NCI-H1694 (cell line): ENCODE measurements at regions not wholly inside any gene's neighbourhood (a gene's known extent, or its start where the extent isn't known, plus 50 kb on each side); places are given as distances from the start of the nearest gene placed in this dataset.
"Not testable (repeated sequence)": the region's sequence is repeated elsewhere in the genome, so short reads cannot be mapped to it uniquely, and the experiment has no call there.

ENCODE experiments used
- DNase-seq: peaks from one replicate; lab custom pipeline; 2025; lab: John Stamatoyannopoulos, UW

DNA sequence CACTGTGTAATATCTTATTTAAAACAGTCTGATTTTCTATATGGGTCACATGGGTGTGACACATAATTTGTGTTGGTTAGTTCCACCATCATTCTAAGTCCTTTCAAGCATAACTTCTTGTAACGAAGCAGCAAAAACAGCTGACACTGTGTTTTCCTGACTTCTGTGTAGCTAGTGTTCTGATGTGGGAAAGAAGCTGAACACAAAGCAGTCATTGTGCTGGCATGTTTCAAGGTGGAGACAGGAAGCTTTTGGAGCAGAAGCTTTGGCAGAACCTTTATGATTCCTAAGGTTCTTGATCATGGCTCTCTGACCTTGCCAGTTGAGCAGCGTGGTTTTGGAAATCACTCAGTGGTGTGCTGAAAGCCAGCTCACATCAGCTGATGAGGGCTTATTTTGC is 351.7 kb upstream of the MDGA2 start:
- no peak for DNase-seq

- no peak for DNase-seq
Measured at GRCh38 chr14:48023881-48024280, 348.5 kb upstream of the MDGA2 start.

DNA sequence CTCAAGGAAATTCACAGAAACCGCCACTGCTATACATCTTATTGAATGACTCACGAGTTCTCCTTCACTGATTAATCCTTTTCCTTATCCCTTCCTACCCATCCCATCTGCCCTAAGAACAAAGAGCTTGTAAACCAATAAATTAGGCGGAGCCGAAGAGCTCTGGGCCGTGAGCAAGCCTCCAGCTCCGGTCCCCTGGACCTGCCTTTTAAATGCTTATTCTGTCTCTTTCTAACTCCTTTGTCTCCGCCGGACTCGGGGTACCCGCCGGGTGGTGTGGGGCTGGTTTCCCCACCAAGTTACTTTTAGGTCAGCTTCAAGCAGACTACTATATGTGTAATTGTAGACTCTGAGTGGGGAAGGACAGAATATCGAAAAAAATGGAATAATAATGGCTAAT is 336.1 kb upstream of the MDGA2 start:
- DNase-seq = not testable (repeated sequence)

DNA sequence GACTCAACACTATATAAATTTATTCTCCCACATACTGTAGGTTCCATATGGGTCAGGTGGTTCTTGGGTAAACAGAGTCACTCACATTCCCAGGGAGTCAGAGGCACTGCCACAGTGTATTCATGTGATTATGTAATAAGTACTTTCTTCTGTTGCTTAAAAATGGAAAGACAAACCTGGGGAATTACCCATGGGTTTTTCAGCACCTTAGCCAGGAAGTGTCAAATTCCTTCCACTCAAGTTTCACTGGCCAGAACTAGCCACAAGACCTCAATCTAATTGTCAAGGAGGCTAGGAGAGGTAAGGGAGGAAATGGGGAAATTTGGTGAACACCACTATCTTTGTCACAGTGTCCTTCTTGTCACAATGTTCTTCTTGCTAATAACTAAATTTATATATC is 333.2 kb upstream of the MDGA2 start:
- no peak for DNase-seq

- DNase-seq = no peak
Measured at GRCh38 chr14:48005986-48006385, 330.6 kb upstream of the MDGA2 start.

DNA sequence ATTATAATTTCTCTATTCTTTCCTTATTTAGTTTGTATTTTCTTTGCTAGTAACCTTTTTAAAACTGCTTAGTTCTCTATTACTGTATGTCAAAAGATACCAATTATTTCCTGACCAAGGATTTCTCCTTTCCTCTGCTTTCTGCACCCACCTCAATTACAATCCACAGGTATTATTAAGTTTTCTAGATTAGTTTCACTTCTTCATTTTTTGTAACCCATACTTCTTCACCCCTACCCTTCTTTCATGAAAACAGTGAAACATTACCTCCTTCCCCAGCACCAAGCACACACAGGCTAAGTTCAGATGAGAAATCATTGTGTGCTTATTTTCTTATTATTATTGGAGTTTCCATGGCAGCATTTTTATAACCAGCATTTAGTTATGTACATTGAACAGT is 318.5 kb upstream of the MDGA2 start:
- DNase-seq = no peak

DNA sequence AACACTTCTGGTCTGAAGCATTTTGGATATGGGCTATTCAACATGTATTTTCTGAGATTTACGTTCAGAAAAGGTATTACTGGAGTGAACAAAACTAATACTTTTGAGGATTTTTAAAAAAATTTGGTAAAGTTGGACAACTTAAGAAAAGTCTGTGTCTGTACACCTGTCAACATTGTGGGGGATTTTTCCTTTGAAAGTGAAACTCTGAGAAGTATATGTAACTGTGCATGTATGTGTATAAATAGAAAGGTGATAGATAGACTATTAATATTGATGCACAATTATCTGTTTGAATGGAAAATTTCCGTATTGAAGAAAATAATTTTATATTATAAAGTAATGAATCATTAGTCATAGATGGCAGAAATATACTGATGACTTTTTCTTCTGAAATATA is 312.8 kb upstream of the MDGA2 start:
- no peak for DNase-seq

DNA sequence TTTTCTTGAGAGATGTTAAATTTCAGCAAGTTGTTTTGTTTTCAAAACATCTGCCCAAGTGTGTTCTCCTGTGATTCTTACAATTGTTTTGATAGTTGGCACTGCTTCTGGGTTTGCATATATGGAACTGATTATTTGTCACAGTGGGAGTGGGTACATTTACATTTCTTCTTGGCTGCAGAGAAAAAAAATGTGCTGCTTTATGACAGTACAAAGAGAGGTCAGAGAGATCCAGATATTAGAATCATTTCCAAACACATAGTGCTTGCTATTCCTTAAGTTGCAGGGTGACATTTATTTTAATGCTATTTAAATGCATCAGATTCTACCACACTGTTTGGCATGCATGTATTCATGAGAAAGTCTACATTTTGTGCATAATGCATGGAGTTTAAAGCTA is 303.5 kb upstream of the MDGA2 start:
- no peak for DNase-seq

DNA sequence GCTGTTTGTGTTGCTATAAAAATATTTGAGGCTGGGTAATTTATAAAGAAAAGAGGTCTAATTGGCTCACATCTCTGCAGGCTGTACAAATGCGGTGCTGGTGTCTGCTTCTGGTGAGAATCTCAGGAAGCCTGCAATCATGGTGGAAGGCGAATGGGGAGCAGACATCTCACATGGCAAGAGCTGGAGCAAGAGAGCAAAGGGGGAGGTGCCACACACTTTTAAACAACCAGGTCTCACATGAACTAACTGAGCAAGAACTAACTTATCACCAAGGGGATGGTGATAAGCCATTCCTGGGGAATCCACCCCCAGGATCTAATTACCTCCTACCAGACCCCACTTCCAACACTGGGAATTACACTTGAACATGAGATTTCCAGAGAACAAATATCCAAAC is 300.7 kb upstream of the MDGA2 start:
- DNase-seq = no peak

- DNase-seq = no peak
Measured at GRCh38 chr14:47966076-47966810, 290.8 kb upstream of the MDGA2 start.

GRCh38 chr14:47961634-47962033 is 286.2 kb upstream of the MDGA2 start:
- DNase-seq = no peak

DNA sequence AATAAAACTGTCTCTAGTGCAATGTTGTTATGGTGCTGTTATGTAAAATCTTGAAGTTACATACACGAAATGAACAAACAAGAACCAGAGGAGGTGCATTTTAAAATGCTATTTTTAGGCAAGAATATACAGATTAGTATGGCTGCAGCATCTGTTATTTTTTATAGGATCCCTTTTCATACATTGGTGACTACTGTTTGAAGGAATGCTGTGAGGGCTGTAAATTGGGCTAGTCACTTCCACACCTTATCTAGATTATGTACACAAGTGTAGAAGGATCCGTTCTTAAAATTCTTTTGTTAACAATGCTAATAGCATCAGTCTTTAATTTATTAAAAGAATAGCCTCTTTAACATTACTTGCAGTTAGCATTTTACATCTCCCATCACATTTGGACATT is 284.3 kb upstream of the MDGA2 start:
- DNase-seq = no peak

GRCh38 chr14:47949006-47949405 is 273.6 kb upstream of the MDGA2 start:
- DNase-seq = no peak

GRCh38 chr14:47935332-47935731 is 259.9 kb upstream of the MDGA2 start:
- no peak for DNase-seq

DNA sequence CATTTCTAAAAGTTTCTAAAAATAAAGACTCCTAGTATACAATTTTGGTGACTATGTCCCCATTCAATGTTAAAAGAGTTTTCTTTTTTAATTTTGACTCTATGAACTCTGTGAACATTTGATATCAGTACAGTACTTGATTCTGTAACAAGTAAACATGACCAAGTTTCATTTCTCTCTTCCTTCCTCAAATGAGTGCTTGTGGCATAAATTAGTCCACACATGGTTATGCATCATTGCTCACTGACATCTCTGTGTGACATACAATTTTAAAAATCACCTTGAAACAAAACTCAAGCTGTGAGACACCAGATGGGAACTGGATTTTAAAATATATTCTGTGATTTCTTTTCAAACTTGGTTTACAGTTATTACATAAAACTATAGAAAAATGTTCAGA is 253.9 kb upstream of the MDGA2 start:
- DNase-seq = no peak

DNA sequence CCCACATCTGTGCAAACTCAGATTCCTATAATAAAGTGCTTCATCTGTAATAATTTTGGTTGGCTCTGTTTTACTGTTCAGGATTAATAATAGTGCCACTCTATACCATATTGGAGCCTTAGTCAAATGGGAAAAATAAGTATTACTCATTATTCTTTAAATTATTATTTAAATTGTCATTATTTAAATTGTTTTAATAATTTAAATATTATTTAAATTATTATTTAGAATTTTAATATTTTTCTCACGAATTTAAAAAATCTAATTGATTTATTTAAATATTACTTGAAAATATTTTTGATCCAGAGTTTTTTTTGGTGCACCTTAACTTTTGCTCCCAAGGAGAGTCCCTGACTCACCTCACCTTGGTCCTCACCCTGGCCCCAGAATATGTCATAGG is 245.7 kb upstream of the MDGA2 start:
- DNase-seq = no peak

DNA sequence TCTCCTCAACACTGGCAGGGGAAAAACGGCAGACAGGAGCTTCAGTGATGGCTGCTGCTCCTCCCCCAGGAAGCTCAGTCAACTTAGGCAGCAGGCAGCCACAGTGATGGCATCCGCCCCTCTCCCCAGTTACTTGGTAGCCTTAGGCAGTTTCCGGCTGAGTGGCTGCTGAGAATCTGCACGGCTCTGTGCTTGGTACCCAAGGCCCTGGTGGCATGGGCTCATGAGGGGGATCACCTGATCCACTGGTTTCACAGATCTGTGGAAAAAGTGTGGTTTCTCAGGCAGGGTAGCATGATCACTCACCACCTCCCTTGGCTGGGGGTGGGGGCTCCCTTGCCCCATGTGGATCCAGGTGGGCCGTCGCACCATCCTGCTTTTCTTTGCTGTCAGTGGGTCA is 244.6 kb upstream of the MDGA2 start:
- no peak for DNase-seq

GRCh38 chr14:47919334-47919846 is 244.0 kb upstream of the MDGA2 start:
- no peak for DNase-seq

GRCh38 chr14:47917344-47917954 is 242.0 kb upstream of the MDGA2 start:
- peak; percentile 23 for DNase-seq

- not testable (repeated sequence) for DNase-seq
Measured at GRCh38 chr14:47901141-47901540, 225.7 kb upstream of the MDGA2 start.

GRCh38 chr14:47899685-47900084 is 224.3 kb upstream of the MDGA2 start:
- DNase-seq = no peak

DNA sequence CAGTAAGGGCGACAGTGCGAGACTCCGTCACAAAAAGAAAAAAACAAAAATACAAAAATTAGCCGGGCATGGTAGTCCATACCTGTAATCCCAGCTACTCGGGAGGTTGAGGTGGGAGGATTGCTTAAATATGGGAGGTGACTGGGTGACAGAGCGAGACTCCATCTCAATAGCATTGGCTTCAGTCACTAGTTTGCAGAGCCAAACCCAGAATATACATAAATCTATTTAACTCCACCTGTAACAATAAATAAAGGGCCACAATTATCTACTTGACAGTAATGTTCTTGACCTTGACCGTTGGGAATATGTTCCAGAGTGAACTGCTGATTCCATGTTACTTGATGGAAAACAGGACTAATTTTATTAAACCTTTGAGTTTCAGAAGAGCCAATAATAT is 198.9 kb upstream of the MDGA2 start:
- DNase-seq = no peak

GRCh38 chr14:47872588-47872987 is 197.2 kb upstream of the MDGA2 start:
- no peak for DNase-seq

DNA sequence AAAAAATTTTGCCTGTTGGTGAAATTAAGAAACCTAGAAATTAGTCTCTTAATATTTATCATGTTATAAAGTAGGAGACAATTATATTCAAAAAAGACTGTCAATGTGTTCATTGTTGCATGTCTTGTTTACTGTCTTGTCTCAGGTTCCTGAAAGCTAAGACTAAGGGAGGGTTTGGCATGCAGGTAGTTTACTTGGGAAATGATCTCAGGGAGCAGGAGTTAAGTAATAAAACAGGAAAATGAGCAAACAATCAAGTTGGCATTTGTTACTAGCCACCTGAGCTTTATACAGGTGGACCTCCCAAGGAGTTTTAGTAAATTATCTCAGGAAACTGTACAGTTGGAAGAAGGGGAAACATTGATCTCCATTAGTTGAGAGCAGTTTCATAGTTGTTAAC is 188.0 kb upstream of the MDGA2 start:
- DNase-seq = no peak
